Fibroblast of skin of back (primary cell): ENCODE measurements at regions not wholly inside any gene's neighbourhood (a gene's known extent, or its start where the extent isn't known, plus 50 kb on each side); places are given as distances from the start of the nearest gene placed in this dataset.

Experiments used
- DNase-seq: peaks from one replicate; pipeline ENCODE4 v3.0.0-alpha.2; 2013

- DNase-seq = no peak
These were observed 238.4 kb upstream of the HS6ST1 start for GRCh38 chr2:128557069-128557468.

GRCh38 chr2:128557831-128558241 is 239.2 kb upstream of the HS6ST1 start:
- DNase-seq = peak; percentile 69

- no peak for DNase-seq
These were observed 239.8 kb upstream of the HS6ST1 start for GRCh38 chr2:128558441-128558840.

GRCh38 chr2:128558895-128559532 is 240.3 kb upstream of the HS6ST1 start:
- no peak for DNase-seq

GRCh38 chr2:128559533-128560515 is 241.2 kb upstream of the HS6ST1 start:
- no peak for DNase-seq

GRCh38 chr2:128560718-128561117 is 242.1 kb upstream of the HS6ST1 start:
- DNase-seq = no peak

- peak; percentile 77 for DNase-seq
These were observed 244.0 kb upstream of the HS6ST1 start for GRCh38 chr2:128562471-128563347.

- DNase-seq = peak; percentile 95
These were observed 244.7 kb upstream of the HS6ST1 start for GRCh38 chr2:128563348-128563687.

- DNase-seq = no peak
These were observed 245.5 kb upstream of the HS6ST1 start for GRCh38 chr2:128564131-128564530.

GRCh38 chr2:128564551-128564950 is 245.9 kb upstream of the HS6ST1 start:
- DNase-seq = no peak

- DNase-seq = no peak
These were observed 246.8 kb upstream of the HS6ST1 start for GRCh38 chr2:128565441-128565840.

- no peak for DNase-seq
These were observed 248.0 kb upstream of the HS6ST1 start for GRCh38 chr2:128566671-128567070.

GRCh38 chr2:128568106-128568505 is 249.4 kb upstream of the HS6ST1 start:
- no peak for DNase-seq

GRCh38 chr2:128573116-128573515 is 254.4 kb upstream of the HS6ST1 start:
- DNase-seq = no peak

GRCh38 chr2:128573531-128573930 is 254.9 kb upstream of the HS6ST1 start:
- no peak for DNase-seq

GRCh38 chr2:128577141-128577930 is 258.7 kb upstream of the HS6ST1 start:
- no peak for DNase-seq

GRCh38 chr2:128578406-128579390 is 260.0 kb upstream of the HS6ST1 start:
- DNase-seq = no peak

GRCh38 chr2:128579825-128580224 is 261.2 kb upstream of the HS6ST1 start:
- no peak for DNase-seq

- no peak for DNase-seq
These were observed 262.6 kb upstream of the HS6ST1 start for GRCh38 chr2:128580988-128581848.

GRCh38 chr2:128581849-128582244 is 263.2 kb upstream of the HS6ST1 start:
- no peak for DNase-seq
